Stimulated activated CD8-positive, alpha-beta memory T cell treated with anti-CD3 and anti-CD28 coated beads, Interleukin-4, amount 100 ng/mL, for 24 hours (primary cell): ENCODE measurements at regions not wholly inside any gene's neighbourhood (a gene's known extent, or its start where the extent isn't known, plus 50 kb on each side); places are given as distances from the start of the nearest gene placed in this dataset.
"Not testable (repeated sequence)": the region's sequence is repeated elsewhere in the genome, so short reads cannot be mapped to it uniquely, and the experiment has no call there.

ENCODE experiments used
- DNase-seq: peaks from one replicate; pipeline ENCODE4 v3.0.0-alpha.2; 2020; ENCODE audit warnings: low read depth

DNA sequence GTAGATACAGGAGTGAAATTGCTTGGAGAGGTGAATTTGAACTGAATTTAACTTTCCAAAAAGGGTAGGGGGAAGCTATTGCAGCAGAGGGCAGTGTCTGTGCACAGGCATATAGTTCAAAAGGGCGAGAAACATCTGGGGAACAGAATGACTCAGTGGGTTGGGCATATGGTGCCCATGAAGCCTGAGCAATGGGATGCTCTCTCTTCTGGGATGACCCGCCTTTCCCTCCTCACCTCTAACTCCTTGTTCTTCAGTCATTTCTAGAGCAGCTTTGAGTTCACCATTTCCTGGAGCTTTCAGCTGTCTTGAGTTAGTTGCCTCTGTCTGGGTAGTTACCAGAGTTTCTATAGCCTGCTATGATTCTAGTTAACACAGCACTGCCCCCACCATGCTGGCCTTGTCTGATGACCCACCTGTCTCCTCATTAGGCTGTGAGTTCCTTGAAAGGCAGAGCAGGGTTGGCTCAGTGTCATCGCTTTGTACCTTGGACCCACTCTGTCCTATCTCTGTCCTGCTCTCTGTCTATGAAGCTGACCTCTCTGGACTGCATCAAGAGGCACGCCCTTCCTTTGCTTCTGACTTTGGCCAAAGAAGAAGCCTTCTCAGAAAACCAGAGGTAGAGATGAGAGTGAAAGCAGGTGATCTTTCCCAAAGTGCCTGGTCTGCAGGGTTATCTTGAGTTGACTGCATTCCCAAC is 299.6 kb upstream of the KLF4 start:
- no peak for DNase-seq

- no peak for DNase-seq
Observed at GRCh38 chr9:107786561-107786960, 297.0 kb upstream of the KLF4 start.

DNA sequence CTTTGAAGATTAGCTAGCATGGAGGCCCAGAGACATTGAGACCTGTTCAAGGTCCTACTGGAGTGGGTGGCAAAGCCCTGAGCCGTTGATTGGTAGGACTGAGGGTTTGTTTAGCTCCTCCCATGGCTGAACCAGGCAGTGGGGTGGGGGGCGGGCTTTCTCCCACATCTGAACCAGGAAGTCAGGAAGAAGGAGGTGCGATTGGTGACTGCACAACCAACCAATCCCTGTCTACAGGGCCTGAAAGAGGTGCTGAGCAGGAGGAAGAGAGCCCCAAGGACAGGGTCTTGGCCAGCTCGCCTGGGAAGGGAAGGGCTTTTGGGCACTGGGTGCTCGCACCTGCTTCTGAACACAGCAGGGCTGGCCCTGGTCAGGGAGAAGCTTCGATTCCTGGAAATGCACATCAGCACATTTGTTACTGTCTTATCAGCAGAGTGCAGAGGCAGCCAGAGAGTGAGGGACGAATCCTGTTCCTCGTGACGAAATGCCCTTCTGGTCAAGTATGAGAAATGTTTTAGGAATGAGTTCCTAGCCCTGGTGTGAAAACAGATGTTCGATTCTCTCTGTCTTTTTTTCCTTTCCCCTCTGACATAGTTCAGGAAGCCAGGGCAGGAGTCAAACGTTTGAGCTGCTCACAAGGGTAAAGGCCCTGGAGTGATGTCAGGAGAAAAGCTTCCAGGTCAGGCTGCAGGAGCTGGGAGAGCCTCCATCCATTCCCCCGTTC is 294.8 kb upstream of the KLF4 start:
- DNase-seq: no peak

DNA sequence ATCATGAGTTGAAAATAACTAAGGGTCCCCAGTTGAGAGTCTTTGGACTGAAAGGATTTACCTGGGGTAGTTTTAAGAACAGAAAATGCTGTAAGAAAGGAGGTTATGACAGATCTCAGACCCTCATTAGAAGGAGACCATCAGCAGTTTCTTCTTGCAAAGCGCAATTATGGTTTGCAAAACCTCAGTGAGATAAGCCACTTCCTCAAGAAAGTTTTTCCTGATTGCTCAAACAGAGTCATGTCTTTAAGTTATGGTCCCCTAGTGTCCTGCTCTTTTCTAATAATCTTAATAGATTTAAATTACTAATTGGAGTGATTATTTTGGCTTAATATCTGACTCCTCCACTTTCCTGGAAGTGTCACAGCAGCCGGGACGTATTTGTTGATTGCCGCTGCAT is 293.2 kb upstream of the KLF4 start:
- DNase-seq: no peak

DNA sequence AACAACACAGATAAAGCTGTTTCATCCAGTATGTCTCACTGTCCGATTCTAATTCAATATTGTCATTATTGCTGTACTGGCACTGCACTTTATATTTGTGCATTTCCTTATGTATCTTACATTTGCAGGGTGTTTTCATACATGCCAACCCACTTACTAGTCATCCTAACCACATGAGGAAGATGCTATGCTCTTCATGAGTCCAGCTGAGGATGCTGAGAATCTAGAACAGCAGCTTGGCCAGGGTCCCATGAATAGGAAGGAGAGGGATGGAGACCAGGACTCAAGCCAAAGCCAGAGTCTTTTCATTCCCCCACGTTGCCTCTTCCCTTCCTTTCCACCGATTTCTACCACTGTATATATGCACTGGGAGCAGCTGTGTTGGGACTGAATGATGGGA is 292.8 kb upstream of the KLF4 start:
- no peak for DNase-seq

- no peak for DNase-seq
Observed at GRCh38 chr9:107780960-107781359, 291.4 kb upstream of the KLF4 start.

DNA sequence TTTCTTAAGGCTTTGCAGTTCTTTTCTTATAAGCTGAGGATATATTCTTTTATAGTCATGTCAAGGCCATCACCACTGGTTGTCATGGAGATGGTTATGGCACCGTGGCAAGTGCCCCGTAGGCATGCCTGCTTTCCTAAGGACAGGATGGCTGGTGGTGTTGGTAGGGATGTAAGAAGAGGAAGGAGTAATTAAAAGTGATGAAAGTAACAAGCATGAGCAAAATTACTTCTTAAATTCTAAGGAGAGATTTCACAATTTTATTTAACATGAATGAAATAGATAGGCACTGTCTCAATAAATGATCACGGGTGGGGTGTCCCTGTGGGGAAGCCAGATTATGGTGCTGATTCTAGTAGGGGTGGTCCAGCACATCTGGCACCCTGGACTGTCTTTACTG is 290.2 kb upstream of the KLF4 start:
- no peak for DNase-seq

GRCh38 chr9:107778661-107779060 is 289.1 kb upstream of the KLF4 start:
- no peak for DNase-seq

GRCh38 chr9:107774099-107774498 is 284.5 kb upstream of the KLF4 start:
- DNase-seq: not testable (repeated sequence)

DNA sequence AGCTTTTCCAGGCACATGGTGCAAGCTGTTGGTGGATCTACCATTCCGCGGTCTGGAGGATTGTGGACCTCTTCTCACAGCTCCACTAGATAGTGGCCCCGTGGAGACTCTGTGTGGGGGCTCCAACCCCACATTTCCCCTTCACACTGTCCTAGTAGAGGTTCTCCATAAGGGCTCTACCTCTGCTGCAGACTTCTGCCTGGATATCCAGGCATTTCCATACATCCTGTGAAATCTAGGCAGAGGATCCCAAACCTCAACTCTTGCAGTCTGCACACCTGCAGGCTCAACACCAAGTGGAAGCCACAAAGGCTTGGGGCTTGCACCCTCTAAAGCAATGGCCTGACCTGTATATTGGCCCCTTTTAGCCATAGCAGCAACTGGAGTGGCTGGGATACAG is 283.4 kb upstream of the KLF4 start:
- no peak for DNase-seq

DNA sequence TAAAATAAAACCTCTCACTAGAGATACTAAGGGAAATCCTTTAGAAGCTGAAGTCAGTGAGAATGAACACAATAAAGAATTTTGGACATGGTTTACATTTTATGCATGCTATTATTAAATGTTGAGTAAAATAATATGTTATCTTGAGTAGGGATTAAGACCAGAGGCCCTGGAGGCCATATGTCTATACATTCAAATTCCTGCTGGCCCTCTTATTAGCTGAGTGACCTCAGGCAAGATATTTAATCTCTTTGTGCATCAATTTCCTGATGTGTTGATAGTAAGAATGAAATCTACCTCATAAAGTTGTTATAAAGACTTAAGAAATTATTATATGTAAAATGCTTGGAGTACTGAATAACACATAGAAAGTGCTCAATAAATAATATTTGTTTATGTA is 281.1 kb upstream of the KLF4 start:
- no peak for DNase-seq

DNA sequence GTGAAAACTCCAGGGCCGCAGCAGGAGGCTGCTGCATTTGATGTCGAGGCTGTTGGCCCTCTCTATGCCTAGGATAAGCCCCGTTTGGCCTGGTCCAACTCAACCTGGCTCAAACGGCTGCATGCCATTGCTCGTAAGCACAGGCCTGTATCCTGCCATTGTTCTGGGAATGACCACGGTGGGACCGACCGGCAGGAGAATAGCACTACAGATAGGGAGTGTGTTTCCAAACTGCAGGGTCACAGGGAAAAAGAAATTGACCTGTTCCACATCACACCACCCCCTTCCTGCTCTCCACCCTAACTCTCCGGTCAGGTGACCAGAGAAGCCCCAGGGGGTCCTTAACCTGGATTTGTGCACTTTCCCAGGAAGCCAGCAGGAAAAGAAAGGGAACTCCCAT is 278.7 kb upstream of the KLF4 start:
- no peak for DNase-seq

- DNase-seq: no peak
Observed at GRCh38 chr9:107767711-107768110, 278.1 kb upstream of the KLF4 start.

DNA sequence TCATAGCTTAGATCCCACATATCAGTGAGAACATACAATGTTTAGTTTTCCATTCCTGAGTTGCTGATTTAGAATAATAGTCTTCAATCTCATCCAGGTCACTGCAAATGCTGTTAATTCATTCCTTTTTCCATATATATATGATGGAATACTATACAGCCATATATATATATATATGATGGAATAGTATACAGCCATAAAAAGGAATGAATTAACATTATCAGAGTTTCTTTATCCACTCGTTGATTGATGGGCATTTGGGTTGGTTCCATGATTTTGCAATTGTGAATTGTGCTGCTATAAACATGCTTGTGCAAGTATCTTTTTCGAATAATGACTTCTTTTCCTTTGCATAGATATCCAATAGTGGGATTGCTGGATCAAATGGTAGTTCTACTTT is 273.9 kb upstream of the KLF4 start:
- DNase-seq: not testable (repeated sequence)

- no peak for DNase-seq
Observed at GRCh38 chr9:107761307-107761706, 271.7 kb upstream of the KLF4 start.

DNA sequence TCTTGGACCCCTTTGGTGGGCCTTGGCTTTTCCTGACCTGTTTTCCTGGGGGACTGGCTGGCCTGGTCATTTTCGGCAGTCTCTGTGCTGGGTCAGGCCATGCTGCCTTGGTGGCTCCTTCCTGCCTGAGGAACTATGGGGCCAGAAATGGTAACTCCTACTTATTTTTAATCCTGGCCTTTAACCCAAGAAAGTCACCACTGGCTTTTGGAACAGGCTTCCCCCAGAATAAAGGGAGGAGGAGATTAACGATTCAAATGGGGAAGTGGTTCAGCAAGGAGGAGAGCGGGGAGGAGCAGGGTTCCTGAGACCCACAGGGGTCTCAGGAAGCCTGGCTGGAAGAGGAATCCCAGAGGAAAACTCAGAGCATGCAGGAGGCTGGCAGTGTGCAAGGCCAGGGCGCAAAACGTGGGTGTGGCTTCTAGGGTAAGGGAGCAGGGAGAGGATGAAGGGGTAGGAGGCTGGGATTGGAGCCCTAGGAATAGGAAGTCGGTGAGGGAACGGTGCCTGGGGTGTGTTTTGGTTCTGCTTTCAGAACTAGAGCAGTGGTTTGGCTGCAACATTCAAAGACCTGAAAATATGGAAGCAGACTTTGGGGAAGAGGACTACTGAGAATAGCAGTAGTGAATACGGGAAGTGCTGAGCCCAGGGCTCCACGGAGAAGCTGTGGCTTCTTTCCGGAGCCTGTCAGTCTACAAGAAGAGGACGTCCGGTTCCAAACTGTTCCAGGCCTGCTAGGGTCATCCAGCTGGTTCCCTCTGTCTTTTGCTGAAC is 271.1 kb upstream of the KLF4 start:
- no peak for DNase-seq

DNA sequence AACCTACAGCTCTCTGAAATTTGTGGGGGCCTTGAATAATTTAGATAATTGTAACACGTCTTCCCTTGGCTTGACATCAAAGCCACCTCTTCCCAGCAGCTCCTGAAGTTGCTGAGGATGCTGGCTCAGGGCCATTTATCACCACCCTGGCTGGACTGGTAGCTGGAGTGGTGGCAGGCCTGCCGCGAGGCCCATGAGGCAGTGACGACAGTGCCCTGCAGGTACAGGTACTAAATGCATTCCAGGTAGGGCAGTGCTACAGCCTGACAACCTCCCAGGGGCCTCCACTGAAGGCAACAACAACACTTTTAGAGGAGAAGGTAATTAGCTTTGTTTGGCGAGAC is 270.2 kb upstream of the KLF4 start:
- no peak for DNase-seq

- no peak for DNase-seq
Observed at GRCh38 chr9:107759009-107759822, 269.6 kb upstream of the KLF4 start.

DNA sequence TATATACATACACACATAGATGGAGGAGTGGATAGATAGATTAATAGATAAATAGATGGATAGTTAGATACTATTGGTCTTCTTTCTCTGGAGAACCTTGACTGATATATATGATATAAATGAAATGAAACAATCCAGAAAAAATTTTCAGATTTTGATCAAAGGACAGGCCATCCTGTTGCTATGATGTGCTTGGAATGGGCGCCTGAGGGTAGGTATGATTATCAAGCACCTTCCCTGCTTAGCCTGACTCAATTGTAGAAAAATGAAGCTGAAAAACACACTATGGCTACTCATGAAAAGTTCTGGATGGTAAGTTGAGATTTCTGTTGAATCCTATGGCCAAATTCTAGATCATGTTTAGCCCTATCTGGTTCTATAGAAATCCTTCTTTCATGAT is 266.5 kb upstream of the KLF4 start:
- DNase-seq: no peak

- no peak for DNase-seq
Observed at GRCh38 chr9:107755246-107755645, 265.7 kb upstream of the KLF4 start.

GRCh38 chr9:107751567-107752210 is 262.1 kb upstream of the KLF4 start:
- DNase-seq: no peak
